K562 (cell line): ENCODE measurements at regions not wholly inside any gene's neighbourhood (a gene's known extent, or its start where the extent isn't known, plus 50 kb on each side); places are given as distances from the start of the nearest gene placed in this dataset.

Source experiments
- ATAC-seq: fragments of 200-7000 bp; cut with Tn5 transposase; 3 replicates; pipeline ENCODE4 v1.9.1; 2020; ENCODE audit warnings: moderate library complexity
- BruUV-seq: library from RNA; stranded (reverse); fragments of 400-500 nt; replicated peaks from 2 replicates; lab custom pipeline; 2021; lab: Mats Ljungman, UMichigan
- CTCF ChIA-PET: fragments of 300-600 bp; formaldehyde crosslinking; extraction: SDS; loops from one replicate; lab custom pipeline; 2021; ENCODE audit warnings: low intra/inter-chr PET ratio; lab: Yijun Ruan, JAX
- POLR2A ChIA-PET: fragments of 300-600, 350-650 bp; sonication (Branson Sonifier 250); formaldehyde crosslinking; extraction: SDS; loops from one replicate; lab custom pipeline; 2021; ENCODE audit warnings: antibody characterized with exemption, inconsistent platforms; lab: Yijun Ruan, JAX
- DNase-seq, 4 experiments: peaks; one replicate each; pipeline versions ENCODE4 v3.0.0 to v3.0.0-alpha.2; 2011 to 2018; ENCODE audit warnings: low spot score in 3 of 4, mixed read lengths in 3 of 4; ENCODE audit errors: extremely low read depth in 1 of 4
- FAIRE-seq: peaks from 2 replicates; lab custom pipeline; 2011; peaks lifted over from hg19 to GRCh38; lab: Jason Lieb, UNC
- H2AFZ ChIP-seq: 2 replicates; pipeline ENCODE4 v1.6.0; 2011; ENCODE audit warnings: low read depth, low read length, control low read depth, inconsistent platforms
- H3K27ac ChIP-seq: fragments of 200-600 bp; 3 replicates; pipeline ENCODE4 v1.8.0; 2011; ENCODE audit warnings: low read depth, mild to moderate bottlenecking, control low read depth, inconsistent platforms, low read length, moderate library complexity, mixed read lengths; ENCODE audit errors: extremely low read depth
- H3K27me3 ChIP-seq, 2 experiments: fragments of 300-600 bp in 1 of 2; 2 replicates in 1 of 2; 3 replicates in 1 of 2; pipeline versions ENCODE4 v1.6.0 to v1.8.0; 2011; ENCODE audit warnings: inconsistent platforms in 2 of 2, low read length in 2 of 2, mild to moderate bottlenecking in 1 of 2, mixed read lengths in 1 of 2, moderate library complexity in 1 of 2; ENCODE audit not compliant: control insufficient read depth in 2 of 2, insufficient read depth in 2 of 2
- H3K36me3 ChIP-seq: fragments of 300-600 bp; 3 replicates; pipeline ENCODE4 v1.8.0; 2011; ENCODE audit warnings: mild to moderate bottlenecking, low read length, inconsistent platforms; ENCODE audit not compliant: control insufficient read depth, insufficient read depth
- H3K4me1 ChIP-seq, 2 experiments: fragments of 200-600 bp in 1 of 2; replicated peaks in 1 of 2; 2 replicates in 1 of 2; 3 replicates in 1 of 2; pipeline versions ENCODE4 v1.5.1 to v1.8.0; 2011; ENCODE audit warnings: inconsistent platforms in 2 of 2, low read length in 2 of 2, mild to moderate bottlenecking in 1 of 2, mixed read lengths in 1 of 2, moderate library complexity in 1 of 2; ENCODE audit not compliant: control insufficient read depth in 2 of 2, insufficient read depth in 2 of 2
- H3K4me2 ChIP-seq: 2 replicates; pipeline ENCODE4 v1.6.1; 2011; ENCODE audit warnings: low read length, control low read depth, inconsistent platforms, mixed read lengths; ENCODE audit not compliant: insufficient read depth
- H3K4me3 ChIP-seq: fragments of 200-600 bp; sonication (generic), shearing (Covaris generic); 2 replicates; pipeline ENCODE4 v1.5.1; 2016; ENCODE audit warnings: control low read depth, inconsistent platforms
- H3K79me2 ChIP-seq: fragments of 200-600 bp; 3 replicates; pipeline ENCODE4 v1.8.0; 2011; ENCODE audit warnings: low read length, inconsistent platforms; ENCODE audit not compliant: control insufficient read depth, insufficient read depth
- H3K9ac ChIP-seq, 2 experiments: 2 replicates each; pipeline versions ENCODE4 v1.6.0 to v1.6.1; 2011; ENCODE audit warnings: low read depth in 2 of 2, low read length in 2 of 2, control low read depth in 1 of 2, inconsistent platforms in 1 of 2, mild to moderate bottlenecking in 1 of 2, mixed read lengths in 1 of 2; ENCODE audit not compliant: insufficient read depth in 1 of 2
- H3K9me1 ChIP-seq: one replicate; pipeline ENCODE4 v1.6.0; 2011; ENCODE audit warnings: inconsistent platforms, mild to moderate bottlenecking, low read length, moderate library complexity; ENCODE audit not compliant: control insufficient read depth, insufficient read depth
- H3K9me3 ChIP-seq: replicated peaks from 2 replicates; pipeline ENCODE4 v1.5.1; 2011; ENCODE audit warnings: low read depth, low read length, inconsistent platforms; ENCODE audit not compliant: control insufficient read depth, insufficient read depth
- H4K20me1 ChIP-seq: replicated peaks from 2 replicates; pipeline ENCODE4 v1.6.1; 2011; ENCODE audit warnings: low read length, inconsistent platforms, mixed read lengths; ENCODE audit not compliant: control insufficient read depth, insufficient read depth
- ASH1L ChIP-seq: fragments of 450-650 bp; IDR thresholded peaks from 2 replicates; pipeline ENCODE4 v1.6.1; 2018; ENCODE audit warnings: borderline replicate concordance, mild to moderate bottlenecking, low read depth; ENCODE audit not compliant: partially characterized antibody
- CGGBP1 ChIP-seq: fragments of 250-450 bp; sonication (Bioruptor Pico); IDR thresholded peaks from 2 replicates; pipeline ENCODE4 v1.9.0; 2021; ENCODE audit warnings: mild to moderate bottlenecking
- DIDO1 ChIP-seq: fragments of 450-650 bp; IDR thresholded peaks from 2 replicates; pipeline ENCODE4 v1.6.1; 2016; ENCODE audit warnings: low read depth, missing biosample characterization, missing genetic modification characterization
- GTF2A2 ChIP-seq: IDR thresholded peaks from 2 replicates; pipeline ENCODE4 v1.6.1; 2016; ENCODE audit warnings: mild to moderate bottlenecking, missing genetic modification characterization, missing compliant biosample characterization
- HSF4 ChIP-seq: fragments of 250-450 bp; sonication (Bioruptor Pico); IDR thresholded peaks from 2 replicates; pipeline ENCODE4 v2.1.2; 2022; ENCODE audit warnings: mild to moderate bottlenecking, moderate library complexity, borderline replicate concordance
- MCM5 ChIP-seq: fragments of 450-650 bp; IDR thresholded peaks from 2 replicates; pipeline ENCODE4 v1.6.1; 2016; ENCODE audit warnings: low read depth
- PHB ChIP-seq: fragments of 250-450 bp; sonication (Bioruptor Pico); IDR thresholded peaks from 2 replicates; pipeline ENCODE4 v1.5.0; 2021
- SIX5 ChIP-seq, 2 experiments: IDR thresholded peaks; 2 replicates each; pipeline ENCODE4 v1.6.1; 2011; ENCODE audit warnings: low read length in 2 of 2, borderline replicate concordance in 1 of 2, low read depth in 1 of 2, mild to moderate bottlenecking in 1 of 2, moderate library complexity in 1 of 2; ENCODE audit not compliant: insufficient read depth in 1 of 2
- SP2 ChIP-seq: IDR thresholded peaks from 2 replicates; pipeline ENCODE4 v1.6.1; 2011; ENCODE audit warnings: mild to moderate bottlenecking, low read depth, low read length, moderate library complexity; ENCODE audit not compliant: poor library complexity, severe bottlenecking; ENCODE audit errors: extremely low read depth
- TCF7L2 ChIP-seq: fragments of 150-350 bp; IDR thresholded peaks from 2 replicates; pipeline ENCODE4 v1.6.1; 2016; ENCODE audit warnings: low read depth, mild to moderate bottlenecking, low read length, moderate library complexity
- ZNF143 ChIP-seq: sonication (generic); formaldehyde crosslinking; IDR thresholded peaks from 2 replicates; pipeline ENCODE4 v1.9.0; 2022; ENCODE audit warnings: mild to moderate bottlenecking, missing genetic modification reagents
- ZNF398 ChIP-seq: fragments of 250-450 bp; sonication (Bioruptor Pico); IDR thresholded peaks from 2 replicates; pipeline ENCODE4 v1.8.0; 2021; ENCODE audit warnings: moderate library complexity, mild to moderate bottlenecking, inconsistent platforms
- ZNF407 ChIP-seq: fragments of 450-650 bp; IDR thresholded peaks from 2 replicates; pipeline ENCODE4 v1.6.1; 2016; ENCODE audit warnings: low read depth
- ZNF436 ChIP-seq: fragments of 250-450, 450-650 bp; sonication (Bioruptor Pico); formaldehyde crosslinking; IDR thresholded peaks from 2 replicates; pipeline ENCODE4 v1.7.0; 2020; ENCODE audit warnings: mild to moderate bottlenecking
- ZNF77 ChIP-seq: fragments of 250-450 bp; sonication (Bioruptor Pico); IDR thresholded peaks from 2 replicates; pipeline ENCODE4 v1.5.0; 2020
- in situ Hi-C: fragments of 300-500 bp; cut with MboI; formaldehyde crosslinking; loops from 4 replicates; pipeline ENCODE4 v1.15.0; 2018; ENCODE audit warnings: inconsistent platforms, mixed read lengths
- intact Hi-C: fragments of 100-400 bp; cut with micrococcal nuclease; formaldehyde crosslinking; loops from 2 replicates; pipeline ENCODE4 v1.14.2; 2022

- in situ Hi-C loops: no loop called here
- no peak overlapping the region for H3K4me2 ChIP-seq
- no peak for DNase-seq
- no peak overlapping the region for H2AFZ ChIP-seq
- no peaks in the 10 kb centered on the region for H3K79me2 ChIP-seq
- FAIRE-seq: no peak
- no peaks in the 10 kb centered on the region for H3K27me3 ChIP-seq
- ChIA-PET CTCF (no interaction called here), POLR2A (no interaction called here)
- H4K20me1 ChIP-seq: no peaks in the 10 kb centered on the region
- H3K27ac ChIP-seq: no peak overlapping the region
- no peaks in the 10 kb centered on the region for H3K36me3 ChIP-seq
- H3K9me3 ChIP-seq: no peaks in the 10 kb centered on the region
- intact Hi-C loops: no loop called here
- no peak for ATAC-seq
- no peak overlapping the region for H3K9ac ChIP-seq
- BruUV-seq: no TSS peak
- no peaks in the 10 kb centered on the region for H3K9me1 ChIP-seq
- H3K4me3 ChIP-seq: no peak overlapping the region
- H3K4me1 ChIP-seq: no peaks in the 10 kb centered on the region
- TF ChIP-seq PHB (CRISPR knock-in tag) (no peak), GTF2A2 (no peak), CGGBP1 (CRISPR knock-in tag) (no peak), SP2 (no peak), ZNF407 (no peak), TCF7L2 (no peak), ASH1L (no peak), ZNF77 (no peak), SIX5 (IDR thresholded peaks at IDR 0.05; ENCODE audit: borderline replicate concordance in 1 of 2, insufficient read depth in 1 of 2, low read depth in 1 of 2, low read length in 2 of 2) (no peak), DIDO1 (no peak), ZNF143 (CRISPR knock-in tag) (no peak), ZNF398 (no peak), ZNF436 (CRISPR knock-in tag) (no peak), HSF4 (CRISPR knock-in tag) (no peak), MCM5 (no peak)
Measured at GRCh38 chr12:28742791-28743190, 406.3 kb upstream of the FAR2 start.
